ENCODE measurements at regions not wholly inside any gene's neighbourhood (a gene's known extent, or its start where the extent isn't known, plus 50 kb on each side); places are given as distances from the start of the nearest gene placed in this dataset.
"Not testable (repeated sequence)": the region's sequence is repeated elsewhere in the genome, so short reads cannot be mapped to it uniquely, and the experiment has no call there.

DNA sequence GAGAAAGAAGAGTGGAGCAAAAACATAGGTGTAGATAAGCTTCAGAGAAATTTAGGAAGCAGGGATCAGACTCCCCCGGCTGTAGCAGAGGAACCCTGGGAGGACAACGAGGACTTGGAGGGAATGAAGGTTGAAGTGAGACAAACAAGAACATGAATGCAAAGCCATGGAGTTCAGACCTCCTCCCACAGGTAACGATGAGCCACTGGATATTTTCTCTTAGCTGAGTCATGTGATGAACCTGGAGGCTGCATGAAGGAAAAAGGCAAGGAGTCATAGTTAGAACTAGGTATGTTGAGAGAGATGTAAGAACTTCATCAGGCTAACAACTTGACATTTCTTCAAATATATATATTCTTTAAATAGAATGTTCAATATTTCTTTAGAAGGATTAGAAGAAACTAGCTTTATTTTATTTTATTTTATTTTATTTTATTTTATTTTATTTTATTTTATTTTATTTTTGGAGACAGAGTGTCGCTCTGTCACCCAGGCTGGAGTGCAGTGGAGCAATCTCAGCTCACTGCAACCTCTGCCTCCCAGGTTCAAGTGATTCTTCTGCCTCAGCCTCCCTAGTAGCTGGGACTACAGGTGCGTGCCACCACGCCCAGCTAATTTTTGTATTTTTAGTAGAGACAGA is 57.7 kb upstream of the RGS1 start:
- not testable (repeated sequence) for TF ChIP-seq CTCF, POLR2A (IDR thresholded peaks at IDR 0.05)
